Left ventricle myocardium inferior (tissue), 1 donor: ENCODE measurements at regions not wholly inside any gene's neighbourhood (a gene's known extent, or its start where the extent isn't known, plus 50 kb on each side); places are given as distances from the start of the nearest gene placed in this dataset.

ENCODE experiments used
- DNase-seq: peaks from one replicate; pipeline ENCODE4 v3.0.0-alpha.2; 2020
- H3K27ac ChIP-seq: fragments of 200-600 bp; replicated peaks from 2 replicates; pipeline ENCODE4 v1.8.0; 2021
- H3K27me3 ChIP-seq: fragments of 200-600 bp; 2 replicates; pipeline ENCODE4 v1.8.0; 2021; ENCODE audit warnings: low read depth
- H3K36me3 ChIP-seq: fragments of 200-600 bp; 2 replicates; pipeline ENCODE4 v1.8.0; 2021
- H3K4me1 ChIP-seq: fragments of 200-600 bp; 2 replicates; pipeline ENCODE4 v1.8.0; 2021
- H3K4me3 ChIP-seq: fragments of 200-600 bp; 2 replicates; pipeline ENCODE4 v1.8.0; 2021; ENCODE audit warnings: mild to moderate bottlenecking, moderate library complexity
- H3K9me3 ChIP-seq: fragments of 200-600 bp; replicated peaks from 2 replicates; pipeline ENCODE4 v1.8.0; 2021
- CTCF ChIP-seq: fragments of 200-600 bp; IDR thresholded peaks from 2 replicates; pipeline ENCODE4 v1.8.0; 2021; ENCODE audit warnings: antibody characterized with exemption, mild to moderate bottlenecking, borderline replicate concordance
- intact Hi-C: fragments of 100-400 bp; cut with micrococcal nuclease; formaldehyde crosslinking; loops from one replicate; pipeline ENCODE4 v1.11.0; 2022
- donor health status: DM: no; HTN: yes; CAD: no; lungs with severe emphysema.

GRCh38 chr14:45716572-45716971, 463.6 kb upstream of the MIS18BP1 start:
- Histone ChIP-seq H3K9me3 (peaks cover 7% of the 10 kb centered on the region), H3K27ac (no peak overlapping the region), H3K4me3 (no peak overlapping the region), H3K36me3 (no peaks in the 10 kb centered on the region), H3K4me1 (no peaks in the 10 kb centered on the region), H3K27me3 (no peaks in the 10 kb centered on the region)
- TF ChIP-seq CTCF, result no peak
- intact Hi-C loops, result no loop called here
- no peak for DNase-seq

DNA sequence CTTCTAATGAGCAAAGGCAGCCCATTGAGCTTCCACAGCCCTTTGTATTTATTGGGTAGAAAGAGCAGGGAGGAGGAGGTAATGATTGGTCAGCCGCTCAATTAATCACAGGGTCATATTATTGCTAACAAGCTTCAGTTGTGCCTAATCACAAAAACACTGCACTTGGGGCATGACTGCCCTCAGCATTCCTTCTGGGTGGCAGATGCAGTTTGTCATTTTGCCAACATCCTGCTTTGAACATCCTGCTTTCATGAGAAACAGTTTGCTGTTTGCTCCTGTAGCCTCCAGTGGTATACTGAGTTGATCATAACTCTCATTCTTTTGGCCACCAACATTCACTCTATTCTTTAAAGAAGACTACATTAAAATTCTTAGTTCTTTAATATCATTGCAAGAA, 462.9 kb upstream of the MIS18BP1 start:
- Histone ChIP-seq H3K27ac (no peak overlapping the region), H3K27me3 (no peaks in the 10 kb centered on the region), H3K9me3 (peaks cover 7% of the 10 kb centered on the region), H3K36me3 (no peaks in the 10 kb centered on the region), H3K4me3 (no peak overlapping the region), H3K4me1 (no peaks in the 10 kb centered on the region)
- TF ChIP-seq CTCF, result no peak
- intact Hi-C loops, result no loop called here
- no peak for DNase-seq

DNA sequence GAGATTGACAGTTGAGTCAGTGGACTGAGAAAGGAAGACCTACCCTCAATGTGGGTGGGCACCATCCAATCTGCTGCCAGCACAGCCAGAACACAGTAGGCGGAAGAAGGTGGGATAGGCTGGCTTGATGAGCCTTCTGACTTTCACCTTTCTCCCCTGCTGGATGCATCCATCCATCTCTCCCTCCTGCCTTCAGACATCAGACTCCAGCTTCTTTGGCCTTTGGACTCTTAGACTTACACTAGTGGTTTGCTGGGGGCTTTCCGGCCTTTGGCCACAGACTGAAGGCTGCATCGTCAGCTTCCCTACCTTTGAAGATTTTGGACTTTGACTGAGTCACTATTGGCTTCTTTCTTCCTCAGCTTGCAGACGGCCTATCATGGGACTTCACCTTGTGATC, 456.5 kb upstream of the MIS18BP1 start:
- TF ChIP-seq CTCF, result no peak
- no peak for DNase-seq
- Histone ChIP-seq H3K4me3 (no peak overlapping the region), H3K4me1 (no peaks in the 10 kb centered on the region), H3K36me3 (no peaks in the 10 kb centered on the region), H3K27ac (no peak overlapping the region), H3K27me3 (no peaks in the 10 kb centered on the region), H3K9me3 (no peaks in the 10 kb centered on the region)
- intact Hi-C loops, result no loop called here

- H3K9me3 ChIP-seq, result no peaks in the 10 kb centered on the region
- DNase-seq, result no peak
- intact Hi-C loops, result no loop called here
- no peak overlapping the region for H3K4me3 ChIP-seq
- TF ChIP-seq CTCF, result no peak
- no peaks in the 10 kb centered on the region for H3K36me3 ChIP-seq
- H3K27me3 ChIP-seq, result no peaks in the 10 kb centered on the region
- no peaks in the 10 kb centered on the region for H3K4me1 ChIP-seq
- H3K27ac ChIP-seq, result no peak overlapping the region
These were observed 453.0 kb upstream of the MIS18BP1 start for GRCh38 chr14:45705940-45706534.

GRCh38 chr14:45699471-45699870, 446.5 kb upstream of the MIS18BP1 start:
- Histone ChIP-seq H3K27me3 (no peaks in the 10 kb centered on the region), H3K4me1 (peaks cover 13% of the 10 kb centered on the region)

More at GRCh38 chr14:45699471-45699870, 446.5 kb upstream of the MIS18BP1 start:
- no peak for TF ChIP-seq CTCF
- no peaks in the 10 kb centered on the region for H3K36me3 ChIP-seq
- no peak overlapping the region for H3K4me3 ChIP-seq
- DNase-seq, result no peak
- no peaks in the 10 kb centered on the region for H3K9me3 ChIP-seq
- intact Hi-C loops, result no loop called here
- no peak overlapping the region for H3K27ac ChIP-seq
